NCI-H2227 (cell line): ENCODE measurements at regions not wholly inside any gene's neighbourhood (a gene's known extent, or its start where the extent isn't known, plus 50 kb on each side); places are given as distances from the start of the nearest gene placed in this dataset.
A peak's percentile ranks its signal among the peaks of the same experiment; 100 is the strongest.

Source experiments
- DNase-seq: peaks from one replicate; lab custom pipeline; 2025; ENCODE audit not compliant: unreplicated experiment; lab: John Stamatoyannopoulos, UW

DNA sequence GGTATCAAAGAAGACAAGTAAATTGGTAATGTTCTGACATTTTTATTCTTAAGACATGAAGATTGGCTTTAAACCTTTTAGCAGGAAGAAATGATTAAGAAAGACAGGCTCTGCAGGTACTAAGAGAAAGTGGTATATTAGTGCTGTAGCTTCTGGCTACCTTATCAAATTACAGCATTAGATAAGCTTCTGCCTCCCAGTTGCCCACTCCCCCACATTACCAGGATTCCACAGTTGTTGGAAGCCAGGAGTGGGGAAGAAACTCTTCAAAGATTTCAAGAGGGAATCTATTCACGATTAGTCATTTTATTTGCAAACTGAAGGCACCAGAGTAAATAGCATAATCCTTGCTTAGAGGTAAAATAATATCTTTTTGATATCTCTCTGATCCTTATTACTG is 274.9 kb downstream of the LMO4 start:
- no peak for DNase-seq

DNA sequence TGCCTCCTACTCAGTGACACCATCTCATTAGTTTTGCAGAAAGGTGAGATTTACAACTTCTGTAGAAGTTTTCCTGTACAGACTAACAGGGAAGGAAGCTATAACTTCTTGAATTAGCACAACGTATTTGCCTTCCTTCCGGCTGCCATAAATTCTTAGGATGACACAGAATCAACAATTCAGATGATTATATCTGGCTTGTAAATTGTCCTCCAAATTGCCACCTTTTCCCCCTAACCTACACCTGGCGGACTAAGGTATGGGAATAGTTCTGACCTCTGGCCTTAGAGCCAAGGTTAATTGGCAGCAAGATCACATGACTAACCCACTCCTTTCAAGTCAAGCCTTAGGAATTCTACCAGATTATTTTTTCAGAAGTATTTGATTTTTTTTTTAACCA is 284.3 kb downstream of the LMO4 start:
- DNase-seq = no peak

DNA sequence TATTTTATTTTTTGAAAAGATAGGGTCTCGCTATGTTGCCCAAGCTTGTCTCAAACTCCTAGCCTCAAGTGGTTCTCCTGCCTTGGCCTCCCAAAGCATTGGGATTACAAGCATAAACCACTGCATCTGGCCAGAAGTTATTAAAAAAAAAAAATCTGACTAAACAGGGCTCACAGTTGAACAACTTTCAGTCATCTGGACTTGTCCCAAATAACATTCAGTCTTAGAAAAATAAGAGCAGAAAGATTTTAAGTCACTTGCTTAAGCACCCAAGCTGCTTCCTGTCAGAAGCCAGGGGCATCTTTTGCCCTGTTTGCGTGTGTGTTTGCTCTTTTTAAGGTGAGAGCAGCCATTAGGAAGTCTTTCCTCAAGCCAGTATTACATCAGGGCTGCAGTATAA is 286.8 kb downstream of the LMO4 start:
- no peak for DNase-seq

DNA sequence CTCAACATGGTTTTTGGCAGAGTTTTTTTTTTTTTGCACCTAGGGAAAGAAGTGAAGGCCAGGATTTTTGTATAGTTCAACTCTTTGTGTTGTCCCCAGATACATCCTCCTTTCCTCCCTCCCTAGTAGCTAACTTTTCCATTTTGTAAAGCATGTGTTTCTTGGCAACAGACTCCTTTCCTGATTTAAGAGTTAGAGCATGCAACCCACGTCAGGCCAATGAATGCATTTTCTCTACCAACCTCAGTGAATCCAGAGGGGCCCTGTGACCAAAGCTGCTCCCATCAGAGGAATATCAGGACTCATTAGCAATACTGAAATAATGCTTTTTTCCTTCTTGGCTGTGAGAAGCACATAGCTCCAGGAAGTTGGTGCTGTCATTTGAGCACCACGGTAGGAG is 287.2 kb downstream of the LMO4 start:
- no peak for DNase-seq

DNA sequence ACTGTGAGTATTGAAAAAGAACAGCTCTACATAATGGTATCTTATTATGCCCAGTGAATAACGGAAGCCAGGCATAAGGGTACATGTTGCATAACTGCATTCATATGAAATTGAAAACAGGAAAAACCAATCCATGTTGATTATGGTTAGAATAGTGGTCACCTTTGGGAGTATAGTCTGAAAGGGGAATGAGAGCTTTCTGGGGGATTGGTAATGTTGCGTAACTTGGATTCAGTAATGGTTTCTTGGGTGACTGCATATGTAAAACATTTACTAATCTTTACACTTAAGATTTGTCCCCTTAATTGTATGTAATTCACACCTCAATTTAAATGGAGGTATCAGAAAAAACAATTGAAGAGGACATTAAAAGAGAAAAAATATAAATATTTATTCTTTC is 292.1 kb downstream of the LMO4 start:
- DNase-seq = no peak

DNA sequence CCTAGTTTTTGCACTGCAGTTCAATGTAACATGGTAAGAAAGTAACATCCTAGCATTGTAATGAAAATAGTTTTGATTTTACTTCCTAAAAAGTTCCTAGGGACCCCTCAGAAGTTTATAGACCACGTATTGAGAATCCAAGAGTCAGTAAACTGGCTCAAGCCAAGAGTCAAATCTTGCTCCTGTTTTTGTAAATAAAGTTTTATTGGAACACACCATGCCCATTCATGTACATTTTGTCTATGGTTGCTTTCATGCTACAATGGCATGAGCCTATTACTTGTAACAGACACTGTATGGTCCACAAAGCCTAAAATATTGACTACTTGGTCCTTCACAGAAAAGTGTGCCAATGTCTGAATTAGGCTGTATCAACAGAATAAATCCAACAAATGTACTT is 301.0 kb downstream of the LMO4 start:
- DNase-seq = no peak

DNA sequence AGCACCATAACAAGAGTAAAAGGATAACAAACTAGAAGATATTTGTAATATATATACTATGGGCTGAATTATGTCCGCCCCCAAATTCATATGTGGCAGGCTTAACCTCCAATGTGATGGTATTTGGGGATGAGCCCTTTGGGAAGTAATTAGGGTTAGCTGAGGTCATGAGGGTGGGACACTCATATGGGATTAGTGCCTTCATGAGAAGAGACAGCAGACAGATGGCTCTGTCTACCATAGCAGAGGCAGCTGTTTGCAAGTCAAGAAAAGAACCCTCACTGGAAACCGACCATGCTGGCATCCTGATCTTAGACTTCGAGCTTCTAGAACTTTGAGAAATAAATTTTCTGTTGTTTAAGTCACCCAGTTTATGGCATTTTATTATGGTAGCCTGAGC is 303.6 kb downstream of the LMO4 start:
- DNase-seq = no peak

DNA sequence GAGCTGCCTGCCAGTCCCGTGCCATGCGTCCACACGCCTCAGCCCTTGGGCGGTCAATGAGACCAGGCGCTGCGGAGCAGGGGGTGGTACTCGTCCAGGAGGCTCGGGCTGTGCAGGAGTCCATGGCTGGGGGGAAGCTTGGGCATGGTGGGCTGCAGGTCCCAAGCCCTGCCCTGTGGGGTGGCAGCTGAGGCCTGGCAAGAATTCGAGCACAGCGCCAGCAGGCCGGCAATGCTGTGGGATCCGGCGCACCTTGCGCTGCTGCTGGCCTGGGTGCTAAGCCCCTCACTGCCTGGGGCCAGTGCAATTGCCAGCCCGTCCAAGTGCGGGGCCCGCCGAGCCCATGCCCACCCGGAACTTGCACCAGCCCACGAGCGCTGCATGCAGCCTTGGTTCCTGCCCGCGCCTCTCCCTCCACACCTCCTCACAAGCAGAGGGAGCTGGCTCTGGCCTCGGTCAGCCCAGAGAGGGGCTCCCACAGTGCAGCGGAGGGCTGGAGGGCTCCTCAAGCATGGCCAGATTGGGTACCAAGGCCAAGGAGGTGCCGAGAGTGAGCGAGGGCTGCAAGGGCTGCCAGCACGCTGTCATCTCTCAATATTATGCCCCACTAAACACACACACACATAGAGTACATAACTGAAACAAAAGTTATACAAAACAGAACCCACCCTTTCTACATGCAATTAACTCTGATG is 307.7 kb downstream of the LMO4 start:
- DNase-seq = no peak

DNA sequence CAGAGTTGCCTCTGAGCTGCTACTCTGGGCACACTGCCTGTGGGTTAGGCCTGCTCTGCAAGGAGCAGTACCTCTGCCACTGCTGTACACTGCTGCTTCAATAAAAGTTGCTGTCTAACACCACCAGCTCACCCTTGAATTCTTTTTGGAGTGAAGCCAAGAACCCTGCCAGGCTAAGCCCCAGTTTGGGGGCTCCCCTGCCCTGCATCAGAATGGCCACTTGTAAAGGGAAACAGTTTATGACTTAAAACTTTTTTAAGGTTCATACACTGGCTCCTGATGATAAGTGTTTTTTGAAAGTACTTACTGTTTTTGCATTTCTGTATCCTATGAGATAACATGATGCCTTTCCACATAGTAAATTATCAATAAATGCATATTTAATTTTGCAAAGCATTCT is 310.0 kb downstream of the LMO4 start:
- DNase-seq = no peak

DNA sequence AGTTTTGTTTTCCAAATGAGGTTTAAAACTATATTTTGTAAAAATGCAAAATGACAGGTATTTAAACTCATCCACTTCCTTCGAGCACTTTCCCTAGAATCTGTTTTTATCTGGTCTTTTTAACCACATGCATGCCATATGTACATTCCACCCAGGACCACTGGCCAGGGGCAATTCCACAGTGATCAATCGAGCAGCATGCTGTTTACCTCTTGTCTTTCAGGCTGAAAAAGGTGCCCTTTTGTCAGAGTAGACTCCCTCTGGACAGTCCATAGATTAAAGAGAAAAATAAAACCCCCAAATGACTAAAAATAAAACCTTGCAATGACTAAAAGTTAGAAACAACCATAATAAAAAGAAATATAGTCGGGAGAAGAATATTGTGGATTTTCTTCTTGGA is 313.3 kb downstream of the LMO4 start:
- no peak for DNase-seq

DNA sequence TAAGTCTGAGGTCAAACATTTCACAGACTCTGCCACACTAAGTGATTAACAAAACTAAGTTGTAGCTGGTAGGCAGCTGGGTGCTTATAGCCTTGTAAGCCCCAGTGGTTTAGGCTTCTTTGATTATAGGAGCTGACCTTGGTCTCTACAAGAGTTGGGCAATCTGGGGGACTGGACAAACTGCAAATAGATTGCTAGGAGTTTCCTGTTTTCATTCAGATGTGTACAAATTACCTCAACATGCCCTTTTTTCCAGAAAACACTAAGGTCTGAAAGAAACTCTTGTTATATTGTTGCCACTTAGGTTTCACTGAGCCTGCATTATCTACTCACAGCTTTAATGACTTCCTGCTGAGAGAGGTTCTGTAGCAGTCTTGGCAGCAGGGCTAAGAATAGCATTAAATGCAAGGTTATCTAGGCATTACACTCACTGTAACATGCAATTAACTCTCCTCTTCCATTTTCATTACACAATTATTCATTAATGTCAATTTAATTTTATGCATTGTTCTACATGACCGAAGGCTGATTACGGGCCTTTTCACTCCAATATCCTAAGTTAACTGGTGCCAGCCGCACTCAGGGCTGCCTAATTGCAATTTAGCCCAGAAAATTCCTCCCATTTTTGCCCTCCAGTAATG is 314.0 kb downstream of the LMO4 start:
- DNase-seq = peak; percentile 52

DNA sequence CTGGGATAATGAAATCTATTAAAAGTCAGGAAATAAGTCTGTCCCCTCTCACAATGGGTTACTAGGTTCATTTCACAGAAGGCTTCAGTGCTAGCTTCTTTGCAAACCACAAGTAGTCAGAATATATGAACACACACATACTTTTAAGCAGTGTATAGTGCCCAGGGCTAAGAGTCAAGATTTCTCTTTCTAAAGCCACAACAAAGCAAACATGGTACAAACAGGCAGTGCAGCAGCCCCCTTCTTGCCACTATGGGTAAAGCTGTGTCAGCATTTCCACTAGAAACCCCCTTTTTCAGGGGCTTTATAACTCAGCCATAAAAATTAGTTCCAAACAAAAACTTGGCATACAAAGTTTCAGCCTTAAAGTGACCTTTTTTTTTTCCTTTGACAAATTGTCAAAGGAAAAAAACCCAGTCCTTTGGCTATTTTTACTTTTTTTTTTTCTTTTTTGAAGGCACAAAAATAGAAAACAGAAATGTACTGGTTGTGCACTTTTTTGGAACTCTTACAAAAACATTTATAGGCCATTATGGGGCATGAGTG is 315.4 kb downstream of the LMO4 start:
- DNase-seq = no peak

DNA sequence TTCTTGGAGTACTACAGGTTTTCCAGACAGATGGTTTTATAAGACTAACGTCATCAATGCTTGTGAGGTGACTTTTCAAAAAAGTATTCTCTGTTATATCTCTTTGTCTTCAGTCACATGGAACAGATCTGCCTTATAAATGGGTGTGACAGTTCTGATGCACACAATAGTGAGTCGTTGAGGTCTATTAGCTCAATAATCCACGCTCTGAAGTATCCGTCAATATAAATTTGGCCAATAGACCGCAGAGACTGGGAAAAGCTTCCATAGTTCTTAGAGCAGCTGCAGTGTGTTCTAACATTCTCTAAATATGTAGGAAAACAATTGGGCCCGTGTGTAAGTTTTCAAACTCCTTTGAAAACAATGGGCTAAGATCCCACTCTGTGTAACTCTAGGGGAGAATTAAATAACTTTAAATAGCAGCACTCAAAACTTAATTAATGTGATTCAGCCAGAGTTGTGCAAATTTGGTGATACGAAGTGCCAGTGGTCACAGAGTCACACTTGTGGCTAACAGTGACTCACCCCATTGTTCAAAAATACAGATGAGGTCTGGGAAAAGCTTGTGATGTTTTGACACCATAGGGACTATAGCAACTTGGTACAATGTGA is 316.0 kb downstream of the LMO4 start:
- DNase-seq = no peak

DNA sequence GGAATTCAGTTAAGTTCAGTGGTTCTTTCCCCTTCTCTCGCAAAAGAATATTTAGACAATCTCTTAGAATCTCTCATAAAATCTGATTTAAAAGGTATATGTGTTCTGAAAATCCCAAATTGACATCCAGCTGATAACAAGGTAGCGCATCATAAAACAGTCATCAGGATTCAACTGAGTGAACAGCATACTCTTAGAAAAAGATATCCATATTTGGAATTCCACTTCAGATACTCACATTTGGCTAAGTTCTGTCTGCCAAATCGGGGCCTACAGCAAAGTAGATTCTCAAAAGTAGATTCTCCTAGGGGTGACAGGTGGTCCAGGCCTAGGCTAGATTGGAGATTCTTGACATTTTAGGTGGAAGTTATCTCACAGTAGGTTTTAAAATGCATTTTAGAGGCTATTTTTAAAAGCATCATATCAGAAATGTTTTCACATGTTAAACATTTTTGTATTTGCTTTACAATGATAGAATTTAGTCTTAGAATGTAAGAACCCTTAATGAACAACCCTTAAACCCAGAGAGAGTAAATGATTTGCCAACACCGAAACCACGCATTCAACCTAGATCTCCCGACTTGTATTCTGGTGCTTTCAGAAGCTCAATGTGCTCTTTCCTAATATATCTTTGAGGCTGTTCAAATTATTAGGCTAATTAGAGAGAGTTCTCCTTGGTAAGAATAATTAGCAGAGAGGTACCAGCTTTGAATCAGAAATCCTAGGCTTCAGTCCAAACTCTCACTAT is 318.9 kb downstream of the LMO4 start:
- no peak for DNase-seq

DNA sequence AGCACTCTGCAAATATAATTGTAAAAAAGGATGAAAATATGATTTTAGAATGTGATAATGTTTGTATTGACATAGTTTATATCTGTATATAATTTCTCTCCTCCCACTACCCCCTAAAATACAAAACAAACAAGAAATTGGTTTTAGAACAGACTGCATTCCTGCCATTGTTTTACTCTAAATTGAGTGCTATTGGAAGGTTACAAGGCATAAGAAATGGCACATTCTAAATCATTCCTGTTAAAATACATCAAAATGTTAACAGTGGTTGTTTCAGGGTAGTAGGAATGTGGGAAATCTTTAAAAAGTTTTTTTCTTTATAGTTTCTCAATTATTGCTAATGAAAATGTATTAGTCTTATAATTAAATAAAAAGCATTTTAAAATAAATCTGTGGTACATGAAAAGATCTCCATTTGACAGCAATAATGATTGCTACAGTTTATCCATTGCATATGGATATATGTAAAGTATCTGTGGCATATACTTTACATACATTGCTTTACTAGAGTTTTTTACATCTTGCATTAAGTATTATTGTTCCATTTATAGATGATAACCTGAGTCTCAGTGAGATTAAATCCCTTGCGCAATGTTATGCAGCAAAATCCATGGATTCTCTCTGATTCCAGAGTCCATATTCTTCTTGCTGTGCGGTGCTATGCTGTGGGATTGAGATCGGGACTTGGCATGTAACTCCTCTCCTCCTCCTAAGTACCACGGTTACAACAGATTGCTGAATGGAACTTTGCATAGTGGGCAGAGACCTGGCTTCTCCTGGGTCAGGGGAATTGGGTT is 319.8 kb downstream of the LMO4 start:
- no peak for DNase-seq

DNA sequence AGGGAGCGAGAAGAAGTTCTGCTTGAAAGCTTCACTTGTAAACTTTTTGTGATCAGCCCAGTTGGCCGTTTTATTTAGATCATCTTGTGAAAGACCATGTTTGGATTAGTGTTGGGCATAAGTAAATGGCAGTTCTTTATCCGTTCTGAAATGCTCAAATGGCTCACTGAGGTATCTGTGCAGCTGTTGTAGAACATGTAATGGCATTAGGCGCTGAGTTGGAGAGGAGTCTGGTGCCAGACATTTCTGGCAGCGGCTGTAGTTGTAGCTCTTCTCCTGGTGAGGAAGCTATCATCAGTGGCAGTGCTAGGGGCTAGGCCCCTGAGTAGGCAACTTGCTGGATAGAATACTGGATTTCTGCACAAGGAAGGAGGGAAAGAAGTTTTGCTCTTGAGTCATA is 321.6 kb downstream of the LMO4 start:
- no peak for DNase-seq

DNA sequence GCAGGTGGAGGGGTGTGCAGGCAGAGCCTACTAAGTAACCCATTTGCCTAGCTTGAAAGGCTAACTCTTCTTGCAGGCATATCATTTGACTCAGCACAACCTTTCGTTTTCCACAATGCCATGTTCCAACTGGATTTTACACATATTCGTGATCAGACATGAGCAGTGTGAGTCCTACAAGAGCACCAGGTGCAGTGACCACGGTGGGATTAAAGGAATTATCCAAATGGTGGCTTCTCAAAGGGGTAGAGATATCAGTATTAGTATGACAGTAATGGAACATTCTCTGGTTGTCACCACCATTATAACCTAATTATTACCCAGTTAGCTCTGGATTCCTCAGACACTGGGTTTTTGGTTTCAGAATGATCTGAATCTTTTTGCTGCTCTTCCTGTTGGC is 323.5 kb downstream of the LMO4 start:
- DNase-seq = no peak

DNA sequence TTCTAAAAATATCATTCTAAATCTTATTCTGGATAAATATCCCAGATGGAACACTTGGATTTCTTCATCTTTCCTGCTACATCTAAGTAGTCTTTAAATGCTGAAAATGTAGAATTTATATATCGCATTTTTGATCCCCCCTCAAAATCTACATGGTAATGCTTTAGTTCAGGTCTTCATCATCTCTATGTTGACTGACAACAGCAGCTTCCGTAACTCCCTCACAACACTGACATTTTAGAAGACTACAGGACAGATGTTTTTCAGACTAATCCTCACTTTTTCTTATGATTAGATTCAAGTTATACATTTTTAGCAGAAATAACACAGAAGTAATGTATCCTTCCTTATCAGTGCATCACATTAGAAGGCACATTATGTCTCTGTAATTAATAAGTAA is 336.5 kb downstream of the LMO4 start:
- DNase-seq = no peak

DNA sequence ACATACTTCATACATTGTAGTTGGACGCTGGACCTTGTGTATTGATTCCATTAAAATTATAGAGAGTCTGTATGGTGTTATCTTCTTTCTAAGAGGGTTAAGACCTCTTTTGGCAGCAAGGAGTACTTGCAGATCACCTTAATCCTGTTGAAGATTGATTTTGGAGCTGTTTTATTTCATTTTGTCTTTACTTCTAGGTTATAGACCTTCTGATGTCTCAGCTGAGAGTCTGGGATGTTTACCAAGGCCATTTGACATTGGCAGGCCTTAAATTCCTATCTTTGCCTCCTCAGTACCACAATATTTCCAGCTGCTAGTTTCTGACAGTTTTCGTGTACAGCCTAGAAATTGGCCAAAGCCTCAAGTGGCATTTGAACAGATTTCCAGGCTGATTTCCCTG is 338.0 kb downstream of the LMO4 start:
- no peak for DNase-seq

DNA sequence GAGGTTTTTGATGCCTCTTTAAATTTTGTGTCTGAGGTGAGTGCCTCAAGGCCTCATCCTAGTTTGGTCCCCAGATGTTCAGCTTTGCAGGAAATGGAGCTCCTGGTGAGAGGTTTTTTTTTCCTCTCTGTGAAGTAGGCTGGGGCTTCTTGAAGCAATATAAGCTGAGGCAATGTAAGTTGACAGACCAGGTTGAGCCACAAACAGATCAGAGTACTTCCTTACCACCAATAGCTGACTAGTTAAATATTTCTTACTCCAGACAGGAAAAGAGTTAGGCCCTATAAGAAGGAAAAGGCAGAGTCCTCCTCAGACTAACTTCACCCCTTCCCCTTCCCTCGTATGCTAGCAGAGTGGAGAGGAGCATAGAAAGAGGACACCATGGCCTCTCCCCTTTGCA is 341.0 kb downstream of the LMO4 start:
- DNase-seq = no peak

DNA sequence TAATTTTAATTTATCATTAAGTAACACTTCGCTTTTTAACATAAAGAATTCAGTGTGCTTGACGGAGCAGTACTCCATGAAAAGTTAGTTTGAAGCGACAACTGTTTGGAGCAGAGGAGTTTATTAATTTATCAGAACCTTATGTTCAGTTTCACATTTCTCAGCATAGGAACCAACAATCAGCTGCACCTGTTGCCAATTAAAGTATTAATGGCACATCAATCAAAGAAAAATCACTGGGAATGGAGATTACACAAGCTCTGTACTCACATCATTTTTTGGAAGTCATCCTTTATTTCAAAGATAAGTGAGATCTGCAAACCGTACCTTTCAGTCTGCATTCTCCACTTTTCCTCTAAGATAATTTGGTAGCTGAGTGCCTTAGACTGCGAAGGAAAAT is 344.6 kb downstream of the LMO4 start:
- DNase-seq = no peak
